HEK293T (cell line): ENCODE measurements at regions not wholly inside any gene's neighbourhood (a gene's known extent, or its start where the extent isn't known, plus 50 kb on each side); places are given as distances from the start of the nearest gene placed in this dataset.

Experiments used
- CTCF ChIA-PET: fragments of 350-600 bp; formaldehyde crosslinking; extraction: SDS; loops from one replicate; lab custom pipeline; 2021; ENCODE audit warnings: antibody characterized with exemption, inconsistent platforms; lab: Yijun Ruan, JAX
- POLR2A ChIA-PET: fragments of 350-600 bp; formaldehyde crosslinking; extraction: SDS; loops from one replicate; lab custom pipeline; 2020; ENCODE audit warnings: antibody characterized with exemption, inconsistent platforms; lab: Yijun Ruan, JAX
- DNase-seq: peaks from one replicate; pipeline ENCODE4 v3.0.0; 2012; ENCODE audit warnings: mixed read lengths; ENCODE audit errors: extremely low spot score
- ARNT ChIP-seq: fragments of 450-650 bp; IDR thresholded peaks from 2 replicates; pipeline ENCODE4 v1.6.1; 2017; ENCODE audit warnings: mild to moderate bottlenecking
- BHLHE40 ChIP-seq: fragments of 450-650 bp; IDR thresholded peaks from 2 replicates; pipeline ENCODE4 v1.6.1; 2016; ENCODE audit warnings: mild to moderate bottlenecking, moderate library complexity, borderline replicate concordance
- CTBP1 ChIP-seq: fragments of 450-650 bp; IDR thresholded peaks from 2 replicates; pipeline ENCODE4 v1.6.1; 2016; ENCODE audit warnings: borderline replicate concordance
- ELF4 ChIP-seq: fragments of 450-650 bp; IDR thresholded peaks from 2 replicates; pipeline ENCODE4 v1.6.1; 2017; ENCODE audit warnings: antibody characterized with exemption
- FOXA1 ChIP-seq: fragments of 450-650 bp; IDR thresholded peaks from 2 replicates; pipeline ENCODE4 v1.6.1; 2016; ENCODE audit warnings: mild to moderate bottlenecking
- FOXK2 ChIP-seq: fragments of 450-650 bp; IDR thresholded peaks from 2 replicates; pipeline ENCODE4 v1.6.1; 2016; ENCODE audit warnings: mild to moderate bottlenecking
- FOXM1 ChIP-seq: fragments of 450-650 bp; IDR thresholded peaks from 2 replicates; pipeline ENCODE4 v1.6.1; 2017; ENCODE audit warnings: mild to moderate bottlenecking, borderline replicate concordance
- HDGF ChIP-seq: fragments of 450-650 bp; IDR thresholded peaks from 2 replicates; pipeline ENCODE4 v1.6.1; 2017; ENCODE audit warnings: antibody characterized with exemption, borderline replicate concordance
- L3MBTL2 ChIP-seq: fragments of 450-650 bp; conservative IDR thresholded peaks from 2 replicates; pipeline ENCODE4 v1.6.1; 2016; ENCODE audit warnings: mild to moderate bottlenecking
- LEF1 ChIP-seq: fragments of 450-650 bp; IDR thresholded peaks from 2 replicates; pipeline ENCODE4 v1.6.1; 2017; ENCODE audit warnings: mild to moderate bottlenecking, borderline replicate concordance
- NFRKB ChIP-seq: fragments of 450-650 bp; IDR thresholded peaks from 2 replicates; pipeline ENCODE4 v1.6.1; 2016; ENCODE audit warnings: mild to moderate bottlenecking, moderate library complexity
- SP1 ChIP-seq: fragments of 450-650 bp; IDR thresholded peaks from 2 replicates; pipeline ENCODE4 v1.6.1; 2017
- SUZ12 ChIP-seq: fragments of 450-650 bp; IDR thresholded peaks from 2 replicates; pipeline ENCODE4 v1.6.1; 2016; ENCODE audit warnings: mild to moderate bottlenecking
- TARDBP ChIP-seq: fragments of 450-650 bp; IDR thresholded peaks from 2 replicates; pipeline ENCODE4 v1.6.1; 2016
- ZNF384 ChIP-seq: fragments of 450-650 bp; IDR thresholded peaks from 2 replicates; pipeline ENCODE4 v1.6.1; 2016
- TF ChIP-seq, protein P1 (sequence below): fragments of 450-650 bp; IDR thresholded peaks from 2 replicates; pipeline ENCODE4 v1.6.1; 2016

DNA sequence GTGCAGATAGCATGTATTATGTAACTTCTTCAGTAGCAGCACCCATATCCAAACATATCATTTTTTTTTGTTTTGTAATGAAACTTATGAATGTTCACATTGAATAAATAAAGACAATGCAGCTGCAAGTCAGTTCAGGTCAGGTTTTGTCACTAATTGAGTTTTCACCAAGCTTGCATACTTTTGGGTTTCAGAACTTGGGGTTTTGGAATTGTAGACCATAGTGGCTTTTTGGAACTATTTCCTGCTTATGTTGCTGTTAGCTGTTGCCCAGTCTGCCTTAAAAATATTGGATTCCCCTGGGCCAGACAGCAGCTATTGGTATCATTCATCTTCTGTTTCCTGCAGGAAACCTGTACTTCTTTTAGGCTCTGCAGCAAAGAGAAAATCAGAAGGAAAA is 113.4 kb upstream of the LIMCH1 start:
- TF ChIP-seq ELF4 (no peak), FOXK2 (no peak), TARDBP (no peak), BHLHE40 (no peak), SP1 (no peak)
- no peak for DNase-seq
- ChIA-PET POLR2A (interaction anchor here (1.1 kb wide), 1 partner anchor 64 kb away, joined by 3 read pairs; no protein-coding TSS in a partner anchor), CTCF (no interaction called here)

DNA sequence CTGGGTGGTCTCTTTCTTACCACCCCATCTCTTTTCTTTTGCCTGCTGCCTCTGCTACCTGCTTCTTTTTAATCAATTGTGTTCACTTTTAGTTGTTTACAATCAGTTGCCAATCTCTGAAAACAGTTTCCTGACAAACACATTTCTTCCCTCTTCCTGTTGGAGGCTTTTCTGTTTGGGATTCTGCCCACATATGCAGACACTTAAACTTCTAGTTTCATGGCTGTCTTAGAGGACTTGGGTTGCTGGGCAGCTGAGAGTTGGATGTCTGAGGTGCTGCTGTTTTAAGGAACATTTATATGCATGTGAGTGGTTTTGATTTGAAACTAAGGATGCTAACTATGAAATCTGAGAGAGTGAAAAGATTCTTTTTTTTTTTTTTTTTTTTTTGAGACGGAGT is 112.3 kb upstream of the LIMCH1 start:
- CTCF ChIA-PET = no interaction called here
- POLR2A ChIA-PET = no interaction called here
- no peak for DNase-seq
- no peak for TF ChIP-seq NFRKB
- TF ChIP-seq FOXA1 = no peak
- no peak for TF ChIP-seq BHLHE40
- TF ChIP-seq LEF1 = no peak
- no peak for TF ChIP-seq HDGF
- no peak for TF ChIP-seq ARNT
- TF ChIP-seq ELF4 = no peak
- no peak for TF ChIP-seq FOXK2
- TF ChIP-seq FOXM1 = no peak
- no peak for TF ChIP-seq SP1
- TF ChIP-seq CTBP1 = no peak
- TF ChIP-seq L3MBTL2 = no peak
- TF ChIP-seq, protein P1, sequence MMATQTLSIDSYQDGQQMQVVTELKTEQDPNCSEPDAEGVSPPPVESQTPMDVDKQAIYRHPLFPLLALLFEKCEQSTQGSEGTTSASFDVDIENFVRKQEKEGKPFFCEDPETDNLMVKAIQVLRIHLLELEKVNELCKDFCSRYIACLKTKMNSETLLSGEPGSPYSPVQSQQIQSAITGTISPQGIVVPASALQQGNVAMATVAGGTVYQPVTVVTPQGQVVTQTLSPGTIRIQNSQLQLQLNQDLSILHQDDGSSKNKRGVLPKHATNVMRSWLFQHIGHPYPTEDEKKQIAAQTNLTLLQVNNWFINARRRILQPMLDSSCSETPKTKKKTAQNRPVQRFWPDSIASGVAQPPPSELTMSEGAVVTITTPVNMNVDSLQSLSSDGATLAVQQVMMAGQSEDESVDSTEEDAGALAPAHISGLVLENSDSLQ = no peak

- ChIA-PET POLR2A (no interaction called here), CTCF (no interaction called here)
- no peak for DNase-seq
- TF ChIP-seq SP1 = no peak
- no peak for TF ChIP-seq SUZ12
- TF ChIP-seq HDGF = no peak
- TF ChIP-seq CTBP1 = no peak
- TF ChIP-seq L3MBTL2 = no peak
- TF ChIP-seq FOXM1 = no peak
- no peak for TF ChIP-seq LEF1
- TF ChIP-seq FOXA1 = no peak
- TF ChIP-seq FOXK2 = no peak
- no peak for TF ChIP-seq ELF4
- TF ChIP-seq ZNF384 = no peak
- TF ChIP-seq BHLHE40 = no peak
- no peak for TF ChIP-seq ARNT
- TF ChIP-seq NFRKB = no peak
- TF ChIP-seq, protein P1 = no peak
Measured at GRCh38 chr4:41426539-41426938, 111.4 kb upstream of the LIMCH1 start.

GRCh38 chr4:41427306-41427882 is 110.6 kb upstream of the LIMCH1 start:
- POLR2A ChIA-PET = interaction anchor here (0.6 kb wide), 2 partner anchors 21 to 147 kb away, joined by 3 read pairs; no protein-coding TSS in a partner anchor
- CTCF ChIA-PET = no interaction called here
- no peak for DNase-seq
- TF ChIP-seq, protein P1 = 0 out of 2 replicates have a peak, but pooled peaks have one; percentile 19
- TF ChIP-seq ZNF384 = no peak

GRCh38 chr4:41427931-41428600 is 109.9 kb upstream of the LIMCH1 start:
- ChIA-PET CTCF (no interaction called here), POLR2A (no interaction called here)
- TF ChIP-seq ZNF384 (no peak), FOXM1 (no peak), ARNT (no peak), LEF1 (no peak), TARDBP (no peak), FOXK2 (no peak), ELF4 (no peak), SP1 (no peak), HDGF (no peak), FOXA1 (no peak), SUZ12 (no peak), BHLHE40 (no peak), NFRKB (no peak), CTBP1 (no peak), L3MBTL2 (no peak)
- TF ChIP-seq, protein P1 = no peak
- no peak for DNase-seq
